Stimulated activated CD8-positive, alpha-beta memory T cell treated with anti-CD3 and anti-CD28 coated beads, Interleukin-7, amount 100 ng/mL, for 1 hour (primary cell): ENCODE measurements at regions not wholly inside any gene's neighbourhood (a gene's known extent, or its start where the extent isn't known, plus 50 kb on each side); places are given as distances from the start of the nearest gene placed in this dataset.
A peak's percentile ranks its signal among the peaks of the same experiment; 100 is the strongest.
"Not testable (repeated sequence)": the region's sequence is repeated elsewhere in the genome, so short reads cannot be mapped to it uniquely, and the experiment has no call there.

ENCODE experiments used
- DNase-seq, 2 donors: peaks; one replicate each; pipeline ENCODE4 v3.0.0-alpha.2; 2020; ENCODE audit warnings: low read depth in 2 of 2

DNA sequence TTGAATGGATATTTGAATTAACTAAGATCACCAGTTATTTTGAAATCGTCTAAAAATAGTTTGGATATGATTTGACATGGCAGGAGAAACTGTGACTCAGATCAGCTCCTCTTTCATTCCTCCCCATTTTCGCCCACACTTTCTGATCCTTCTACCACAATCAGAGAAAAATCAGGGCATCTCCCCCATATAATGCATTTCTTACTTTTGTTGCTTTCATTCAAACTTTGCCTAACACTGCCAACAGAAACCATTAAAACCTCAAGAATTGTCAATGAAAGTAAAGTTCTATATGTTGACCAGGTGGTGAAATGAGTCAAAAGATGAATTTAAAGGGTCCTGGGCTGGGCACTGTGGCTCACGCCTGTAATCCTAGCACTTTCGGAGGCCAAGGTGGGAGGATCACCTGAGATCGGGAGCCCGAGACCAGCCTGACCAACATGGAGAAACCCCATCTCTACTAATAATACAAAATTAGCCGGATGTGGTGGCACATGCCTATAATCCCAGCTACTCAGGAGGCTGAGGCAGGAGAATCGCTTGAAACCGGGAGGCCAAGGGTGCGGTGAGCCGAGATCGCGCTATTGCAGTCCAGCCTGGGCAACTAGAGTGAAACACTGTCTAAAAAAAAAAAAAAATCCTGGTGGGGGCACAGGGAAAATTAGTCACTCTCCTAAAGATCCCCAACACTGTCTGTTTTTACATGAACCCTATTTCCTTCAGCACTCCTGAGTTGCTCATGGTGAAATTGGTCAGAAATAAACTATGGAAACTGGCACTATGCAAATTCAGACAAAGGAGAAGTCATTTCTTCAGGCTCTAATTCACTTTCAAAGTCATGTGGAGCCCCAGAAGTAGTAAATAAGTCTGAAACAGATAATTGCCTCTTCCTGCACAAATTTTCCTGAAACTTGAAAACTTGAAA is 122.8 kb upstream of the NOCT start:
- DNase-seq, result no peak

GRCh38 chr4:138891631-138892031 is 124.0 kb upstream of the NOCT start:
- DNase-seq, result no peak

DNA sequence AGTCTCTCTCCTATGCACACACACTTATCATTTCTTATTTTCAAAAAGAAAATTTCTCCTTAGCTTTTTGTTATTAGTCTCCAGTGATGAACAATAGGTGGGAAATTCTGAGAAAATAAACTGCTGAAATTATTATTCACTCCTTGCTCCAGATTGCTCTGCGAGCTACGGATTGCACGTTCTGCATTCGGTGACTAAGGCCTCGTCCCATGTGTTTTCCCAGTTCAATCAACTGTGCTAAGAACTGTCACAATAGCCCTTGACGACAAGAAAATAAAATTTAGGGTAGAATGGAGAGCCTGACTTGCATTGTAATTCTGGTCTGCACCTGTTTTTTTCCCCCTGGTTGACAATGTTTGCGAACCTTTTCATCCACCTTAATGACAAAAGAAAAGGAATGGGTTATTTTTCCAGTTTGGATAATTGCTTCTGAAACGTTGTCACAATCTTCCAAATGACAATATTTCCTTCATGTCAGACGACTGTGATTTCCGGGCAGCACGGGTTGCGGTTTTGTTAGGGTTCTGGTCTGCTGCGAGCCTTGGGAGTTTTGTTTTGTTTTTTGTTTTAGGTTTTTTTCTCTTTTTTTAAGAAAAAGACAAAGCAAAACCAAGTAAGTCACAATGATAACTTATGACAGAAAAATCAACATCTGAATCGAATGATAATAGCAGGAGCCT is 124.5 kb upstream of the NOCT start:
- no peak for DNase-seq

DNA sequence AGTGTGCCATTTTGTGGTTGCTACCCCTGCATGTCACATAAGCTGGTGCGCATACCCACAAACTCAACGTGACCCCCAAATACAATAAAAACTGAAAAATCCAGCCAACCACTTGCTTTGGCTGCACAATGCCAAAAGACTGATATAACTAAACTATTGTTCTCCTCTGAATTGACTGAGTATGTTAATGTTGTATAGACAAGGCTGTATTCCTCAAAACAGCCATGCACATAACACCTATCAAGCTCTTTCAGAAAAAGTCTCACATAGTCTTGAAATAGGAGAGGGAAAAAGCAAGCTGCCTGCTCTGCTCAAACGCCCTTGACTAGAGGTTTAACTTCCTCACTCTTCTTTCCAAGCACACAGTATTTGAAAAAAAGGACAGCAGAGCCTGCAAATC is 126.4 kb upstream of the NOCT start:
- DNase-seq, result no peak

DNA sequence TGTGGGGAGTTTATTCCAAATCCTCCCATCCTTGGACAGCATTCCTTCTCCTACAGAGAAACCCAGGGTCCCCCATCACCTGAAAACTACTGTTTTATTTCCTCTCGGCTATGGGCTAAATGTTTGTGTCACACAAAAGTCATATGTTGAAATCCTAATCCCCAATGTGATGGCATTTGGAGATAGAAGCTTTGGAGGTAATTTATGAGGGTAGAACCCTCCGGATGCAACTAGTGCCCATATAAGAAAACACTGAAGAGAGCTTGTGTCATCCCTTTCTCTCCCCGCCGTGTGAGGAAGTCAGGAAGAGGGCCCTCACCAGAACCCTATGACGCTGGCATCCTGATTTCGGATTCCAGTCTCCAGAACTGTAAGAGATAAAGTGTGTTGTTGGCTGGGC is 127.8 kb upstream of the NOCT start:
- no peak for DNase-seq

GRCh38 chr4:138887341-138887740 is 128.2 kb upstream of the NOCT start:
- DNase-seq, result no peak

DNA sequence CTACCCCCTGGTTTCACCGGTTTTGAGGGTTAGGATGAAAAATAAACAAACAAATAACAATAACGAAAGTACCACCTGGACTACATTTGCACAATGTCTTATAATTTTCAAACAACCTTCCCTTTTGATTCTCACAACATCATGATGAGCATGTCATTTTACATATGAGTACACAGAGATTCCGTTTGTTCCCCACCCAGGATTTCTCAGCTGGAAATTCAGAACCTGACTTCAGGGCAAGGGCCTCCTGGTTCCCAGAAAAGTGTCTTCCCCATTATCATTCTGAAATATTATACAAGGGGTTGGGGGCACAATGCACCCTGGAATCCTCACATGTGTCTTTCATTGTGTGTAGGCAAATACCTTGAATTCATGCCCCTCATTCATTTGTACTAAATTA is 135.8 kb upstream of the NOCT start:
- DNase-seq, result no peak

DNA sequence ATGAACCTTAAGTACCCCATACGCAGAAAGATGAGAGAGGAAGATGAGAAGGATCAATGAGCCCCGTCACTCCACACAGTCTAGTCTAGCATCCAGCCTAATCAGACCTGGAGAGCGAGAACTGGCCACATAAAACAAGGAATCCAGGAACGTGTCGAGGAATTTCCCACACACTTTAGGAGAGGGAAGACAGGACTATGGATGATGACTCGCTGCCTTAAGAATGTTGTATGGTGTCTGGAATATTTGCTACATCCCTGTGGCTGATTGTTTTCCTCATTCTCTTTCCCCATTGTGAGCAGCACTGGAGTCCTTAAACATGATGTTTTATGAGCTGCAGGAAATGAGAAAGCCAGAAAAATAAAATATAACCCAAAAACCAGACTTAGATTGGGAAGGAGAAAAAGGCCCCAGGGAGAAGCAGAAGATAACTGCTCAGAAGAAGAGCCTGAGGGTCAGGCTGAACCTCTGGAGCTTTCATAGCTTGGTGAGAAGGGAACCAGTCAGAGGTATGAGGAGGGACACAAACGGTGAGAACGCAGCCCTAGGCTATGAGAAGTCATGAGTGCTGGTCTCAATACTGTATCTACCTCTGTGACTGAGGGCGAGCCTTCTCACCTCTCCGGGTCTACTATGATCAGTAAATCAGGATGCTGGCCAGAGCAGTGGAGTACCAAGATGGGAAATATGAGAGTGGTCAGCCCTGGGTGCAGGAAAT is 139.5 kb upstream of the NOCT start:
- no peak for DNase-seq

DNA sequence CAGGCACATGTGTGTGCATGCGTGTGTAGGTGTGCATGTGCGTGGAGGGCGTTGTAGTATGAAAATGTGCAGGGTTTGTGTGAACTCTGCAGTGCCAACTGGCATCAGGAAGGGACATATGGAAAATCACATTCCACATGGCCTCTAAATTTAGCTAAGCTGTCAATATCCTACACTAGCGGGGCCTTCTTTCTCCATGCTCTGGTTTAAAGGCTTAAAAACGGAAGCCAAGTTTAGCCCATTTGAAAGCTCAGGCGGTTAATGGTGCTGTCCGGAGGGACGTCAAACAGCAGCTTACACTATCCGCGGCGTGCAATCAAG is 144.1 kb upstream of the NOCT start:
- no peak for DNase-seq

DNA sequence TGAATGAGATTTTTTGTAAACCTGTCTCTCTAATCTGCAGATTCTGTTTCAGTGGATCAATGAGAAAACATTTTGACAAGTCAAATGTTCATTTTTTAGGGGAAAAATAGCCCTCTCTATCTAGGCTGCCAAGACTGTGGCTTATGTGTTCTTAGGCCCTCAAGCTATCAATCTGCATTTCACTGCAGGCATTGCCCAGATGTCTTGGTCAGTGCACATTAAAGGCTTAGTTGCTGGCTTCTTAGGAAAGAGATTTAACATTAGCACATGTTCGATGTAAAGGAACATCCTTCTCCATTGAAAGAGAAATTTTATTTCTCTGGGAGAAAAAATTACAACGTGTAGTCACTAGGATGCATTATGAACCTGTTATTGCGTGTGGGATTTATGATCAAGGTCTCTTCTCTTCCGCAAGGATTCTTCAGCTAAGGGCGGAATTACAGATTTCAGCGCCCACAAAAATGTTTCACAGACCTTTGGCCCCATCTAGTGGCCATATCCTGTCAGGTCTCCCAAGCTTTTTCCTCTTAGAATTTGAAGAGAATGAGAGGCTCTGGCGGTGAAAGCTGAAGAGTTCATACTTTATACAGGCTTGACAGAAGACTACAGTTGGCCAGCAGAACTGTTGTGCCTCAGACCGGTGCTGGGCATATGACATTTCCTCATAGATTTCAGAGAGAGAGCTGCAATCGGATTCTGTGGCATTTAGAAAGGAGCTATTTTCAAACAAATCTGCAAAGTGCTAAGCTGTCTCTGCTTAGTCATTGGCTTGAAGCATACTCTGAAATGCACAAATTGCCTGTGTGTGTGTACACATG is 144.6 kb upstream of the NOCT start:
- peak in 1 of 2 donors; percentile 2 for DNase-seq

GRCh38 chr4:138869631-138870030 is 145.9 kb upstream of the NOCT start:
- no peak for DNase-seq

DNA sequence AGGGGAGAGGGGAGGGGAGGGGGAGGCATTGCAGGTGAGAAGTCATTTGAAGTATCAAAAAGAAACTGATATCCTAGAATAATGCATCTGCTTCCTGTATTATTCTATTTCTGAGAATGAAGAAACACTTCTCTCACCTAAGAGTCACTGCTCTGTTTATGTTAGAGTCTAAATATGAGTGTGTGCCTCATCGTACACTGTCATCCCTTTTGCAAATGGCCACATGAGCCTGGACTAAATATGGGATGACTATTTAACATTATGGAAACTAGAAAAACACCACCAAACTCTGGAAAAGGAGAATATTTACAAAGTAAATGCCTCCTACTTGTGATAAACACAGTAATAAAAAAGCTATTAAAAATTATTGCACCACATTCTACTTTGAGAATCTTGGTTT is 146.4 kb upstream of the NOCT start:
- DNase-seq, result no peak

- no peak for DNase-seq
These were observed 147.0 kb upstream of the NOCT start for GRCh38 chr4:138868562-138868961.

GRCh38 chr4:138867404-138867803 is 148.2 kb upstream of the NOCT start:
- DNase-seq, result no peak

DNA sequence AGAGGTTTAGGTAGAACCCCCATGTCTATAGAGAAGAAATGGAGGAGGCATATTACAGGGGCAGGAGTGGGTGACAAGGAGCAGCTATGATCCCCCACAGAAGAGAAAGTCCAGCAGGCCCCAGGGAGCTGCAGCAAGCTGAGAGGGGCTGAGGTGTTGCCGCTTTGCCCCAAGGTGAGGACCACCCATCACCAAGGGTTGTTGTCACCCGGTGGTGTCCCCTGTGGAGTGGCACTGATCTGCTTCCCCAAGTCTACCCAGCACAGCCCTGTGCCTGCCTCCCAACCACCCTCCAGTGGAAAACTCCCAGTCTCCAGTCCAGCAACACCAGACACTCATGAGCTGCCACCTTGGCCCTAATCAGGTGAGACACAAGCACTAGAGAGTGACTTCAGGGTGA is 149.3 kb upstream of the NOCT start:
- DNase-seq, result no peak

GRCh38 chr4:138865765-138866164 is 149.8 kb upstream of the NOCT start:
- DNase-seq, result no peak

DNA sequence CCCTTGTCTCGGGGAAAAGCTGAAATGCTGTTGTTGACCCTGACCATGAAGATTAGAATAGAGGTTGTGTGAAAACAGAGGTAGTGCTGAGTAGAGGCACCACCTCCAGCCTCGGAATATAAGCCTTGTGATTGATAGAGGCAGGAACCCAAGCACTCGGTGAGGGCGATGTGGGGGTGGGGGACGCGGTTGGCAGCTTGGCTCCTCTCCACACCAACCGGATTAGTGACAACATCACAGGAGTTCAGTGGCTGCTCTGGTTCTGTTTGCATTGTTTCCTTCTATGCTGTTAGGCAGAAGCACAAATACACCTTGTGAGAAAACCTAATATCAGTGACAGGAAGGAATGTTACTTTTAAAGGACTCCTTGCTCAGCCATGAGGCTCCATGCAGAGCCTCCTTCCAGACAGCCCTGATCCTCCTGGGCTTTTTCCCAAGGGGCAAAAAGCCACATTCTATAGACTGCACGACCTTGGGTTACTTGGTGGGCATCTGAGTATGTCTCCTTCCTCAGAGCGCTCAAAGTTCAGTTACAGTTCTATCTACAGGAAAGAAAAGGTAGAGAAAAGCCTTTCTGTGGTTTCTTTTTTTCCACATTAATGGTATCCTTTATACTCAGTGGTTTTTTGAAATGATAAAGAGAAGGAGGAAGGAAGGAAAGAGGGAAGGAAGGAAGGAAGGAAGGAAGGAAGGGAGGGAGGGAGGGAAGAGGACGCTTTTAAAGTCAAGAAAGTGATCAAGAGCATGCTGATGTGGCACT is 150.4 kb upstream of the NOCT start:
- DNase-seq, result no peak

- DNase-seq, result no peak
These were observed 152.4 kb upstream of the NOCT start for GRCh38 chr4:138863160-138863559.

GRCh38 chr4:138861135-138861534 is 154.4 kb upstream of the NOCT start:
- no peak for DNase-seq

- not testable (repeated sequence) for DNase-seq
These were observed 155.2 kb upstream of the NOCT start for GRCh38 chr4:138860357-138860756.

GRCh38 chr4:138859254-138859653 is 156.3 kb upstream of the NOCT start:
- DNase-seq, result no peak
